Caco-2 (cell line): ENCODE measurements at regions not wholly inside any gene's neighbourhood (a gene's known extent, or its start where the extent isn't known, plus 50 kb on each side); places are given as distances from the start of the nearest gene placed in this dataset.

Experiments used
- BruUV-seq: library from RNA; stranded (reverse); fragments of 400-500 nt; replicated peaks from 2 replicates; lab custom pipeline; 2021; lab: Mats Ljungman, UMichigan
- CTCF ChIA-PET: fragments of 300-600 bp; sonication (Branson Sonifier 250); formaldehyde crosslinking; loops from one replicate; lab custom pipeline; 2022; ENCODE audit warnings: antibody characterized with exemption; lab: Charles Lee
- POLR2A ChIA-PET: fragments of 300-600 bp; sonication (Branson Sonifier 250); formaldehyde crosslinking; loops from one replicate; lab custom pipeline; 2022; ENCODE audit warnings: antibody characterized with exemption; lab: Charles Lee
- DNase-seq, 2 experiments: peaks; one replicate each; pipeline versions ENCODE4 v3.0.0 to v3.0.0-alpha.2; 2020 to 2022
- H3K27me3 ChIP-seq: replicated peaks from 2 replicates; pipeline ENCODE4 v1.6.0; 2011; ENCODE audit warnings: low read length; ENCODE audit not compliant: control insufficient read depth, insufficient read depth
- H3K36me3 ChIP-seq: 2 replicates; pipeline ENCODE4 v1.5.1; 2011; ENCODE audit warnings: low read length; ENCODE audit not compliant: control insufficient read depth, insufficient read depth
- H3K4me1 ChIP-seq: fragments of 250-450 bp; sonication (Bioruptor Pico); 2 replicates; pipeline ENCODE4 v1.5.1; 2020; ENCODE audit warnings: mild to moderate bottlenecking
- H3K4me3 ChIP-seq: 2 replicates; pipeline ENCODE4 v1.5.1; 2011; ENCODE audit warnings: low read depth, mild to moderate bottlenecking, control low read depth, low read length
- H3K9me3 ChIP-seq: fragments of 250-450 bp; sonication (Bioruptor Pico); 2 replicates; pipeline ENCODE4 v1.5.1; 2020; ENCODE audit warnings: mild to moderate bottlenecking, moderate library complexity
- H3K27ac Mint-ChIP-seq: one replicate; pipeline ENCODE4 v1.8.0; 2022; ENCODE audit warnings: mixed read lengths; ENCODE audit not compliant: unreplicated experiment
- H3K27me3 Mint-ChIP-seq: one replicate; pipeline ENCODE4 v1.8.0; 2022; ENCODE audit warnings: mixed read lengths; ENCODE audit not compliant: insufficient read depth, unreplicated experiment
- H3K36me3 Mint-ChIP-seq: one replicate; pipeline ENCODE4 v1.8.0; 2022; ENCODE audit warnings: mild to moderate bottlenecking, mixed read lengths; ENCODE audit not compliant: insufficient read depth, unreplicated experiment
- H3K4me1 Mint-ChIP-seq: one replicate; pipeline ENCODE4 v1.8.0; 2022; ENCODE audit warnings: low read depth, mixed read lengths; ENCODE audit not compliant: unreplicated experiment
- H3K4me3 Mint-ChIP-seq: one replicate; pipeline ENCODE4 v1.8.0; 2022; ENCODE audit warnings: mild to moderate bottlenecking, moderate library complexity, mixed read lengths; ENCODE audit not compliant: unreplicated experiment
- H3K9me3 Mint-ChIP-seq: one replicate; pipeline ENCODE4 v1.8.0; 2022; ENCODE audit warnings: mixed read lengths; ENCODE audit not compliant: unreplicated experiment
- intact Hi-C: fragments of 100-400 bp; cut with micrococcal nuclease; formaldehyde crosslinking; loops from one replicate; pipeline ENCODE4 v1.10.0; 2022; ENCODE audit not compliant: unreplicated experiment
- TF ChIP-seq, protein P1 (sequence below), 2 experiments: fragments of 200-600 bp in 1 of 2; IDR thresholded peaks; 1 replicate in 1 of 2; 2 replicates in 1 of 2; pipeline versions ENCODE4 v1.5.1 to v1.8.0; 2011 to 2022; ENCODE audit warnings: antibody characterized with exemption in 1 of 2, control low read depth in 1 of 2, inconsistent platforms in 1 of 2, low read depth in 1 of 2, low read length in 1 of 2, mild to moderate bottlenecking in 1 of 2, moderate library complexity in 1 of 2; ENCODE audit not compliant: insufficient read depth in 1 of 2, severe bottlenecking in 1 of 2, unreplicated experiment in 1 of 2

DNA sequence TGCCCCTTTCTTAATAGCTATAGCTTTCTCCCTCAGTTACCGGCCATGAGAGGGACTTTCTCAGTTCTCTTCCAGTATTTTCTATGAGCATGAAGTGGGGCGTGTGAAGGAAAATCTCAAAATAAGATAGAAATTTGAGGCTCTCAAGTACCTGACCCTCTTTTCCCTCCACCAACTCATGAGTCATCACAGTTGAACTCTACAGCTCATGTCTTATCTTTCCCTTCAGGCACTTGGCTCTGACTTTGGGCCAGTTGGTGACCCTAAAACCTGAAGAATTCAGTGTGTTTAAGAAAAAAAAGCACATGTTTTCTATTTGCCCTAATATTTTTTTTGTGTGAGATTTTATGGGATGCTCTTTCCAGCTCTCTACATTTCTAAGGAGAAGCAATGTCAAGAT lies 896.7 kb upstream of the ZEB2 start:
- H3K4me1 ChIP-seq, result no peaks in the 10 kb centered on the region
- ChIA-PET POLR2A (no interaction called here), CTCF (no interaction called here)
- Mint-ChIP-seq H3K27me3 (no peaks in the 10 kb centered on the region), H3K4me1 (no peaks in the 10 kb centered on the region), H3K27ac (no peak overlapping the region), H3K36me3 (no peaks in the 10 kb centered on the region), H3K9me3 (peaks cover 6% of the 10 kb centered on the region), H3K4me3 (no peak overlapping the region)
- no peaks in the 10 kb centered on the region for H3K36me3 ChIP-seq
- no peaks in the 10 kb centered on the region for H3K27me3 ChIP-seq
- H3K9me3 ChIP-seq, result no peaks in the 10 kb centered on the region
- no peak for DNase-seq
- no TSS peak for BruUV-seq
- TF ChIP-seq, protein P1, sequence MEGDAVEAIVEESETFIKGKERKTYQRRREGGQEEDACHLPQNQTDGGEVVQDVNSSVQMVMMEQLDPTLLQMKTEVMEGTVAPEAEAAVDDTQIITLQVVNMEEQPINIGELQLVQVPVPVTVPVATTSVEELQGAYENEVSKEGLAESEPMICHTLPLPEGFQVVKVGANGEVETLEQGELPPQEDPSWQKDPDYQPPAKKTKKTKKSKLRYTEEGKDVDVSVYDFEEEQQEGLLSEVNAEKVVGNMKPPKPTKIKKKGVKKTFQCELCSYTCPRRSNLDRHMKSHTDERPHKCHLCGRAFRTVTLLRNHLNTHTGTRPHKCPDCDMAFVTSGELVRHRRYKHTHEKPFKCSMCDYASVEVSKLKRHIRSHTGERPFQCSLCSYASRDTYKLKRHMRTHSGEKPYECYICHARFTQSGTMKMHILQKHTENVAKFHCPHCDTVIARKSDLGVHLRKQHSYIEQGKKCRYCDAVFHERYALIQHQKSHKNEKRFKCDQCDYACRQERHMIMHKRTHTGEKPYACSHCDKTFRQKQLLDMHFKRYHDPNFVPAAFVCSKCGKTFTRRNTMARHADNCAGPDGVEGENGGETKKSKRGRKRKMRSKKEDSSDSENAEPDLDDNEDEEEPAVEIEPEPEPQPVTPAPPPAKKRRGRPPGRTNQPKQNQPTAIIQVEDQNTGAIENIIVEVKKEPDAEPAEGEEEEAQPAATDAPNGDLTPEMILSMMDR (IDR thresholded peaks at IDR 0.05; ENCODE audit: insufficient read depth in 1 of 2, low read depth in 1 of 2, low read length in 1 of 2, severe bottlenecking in 1 of 2, unreplicated experiment in 1 of 2), result no peak
- no peak overlapping the region for H3K4me3 ChIP-seq
- intact Hi-C loops, result no loop called here

- Mint-ChIP-seq H3K36me3 (no peaks in the 10 kb centered on the region), H3K4me1 (no peaks in the 10 kb centered on the region), H3K4me3 (no peak overlapping the region), H3K27me3 (no peaks in the 10 kb centered on the region), H3K9me3 (no peaks in the 10 kb centered on the region), H3K27ac (no peak overlapping the region)
- ChIA-PET POLR2A (no interaction called here), CTCF (no interaction called here)
- Histone ChIP-seq H3K9me3 (no peaks in the 10 kb centered on the region), H3K36me3 (no peaks in the 10 kb centered on the region), H3K27me3 (no peaks in the 10 kb centered on the region), H3K4me3 (no peak overlapping the region), H3K4me1 (no peaks in the 10 kb centered on the region)
- no TSS peak for BruUV-seq
- TF ChIP-seq, protein P1 (IDR thresholded peaks at IDR 0.05; ENCODE audit: insufficient read depth in 1 of 2, low read depth in 1 of 2, low read length in 1 of 2, severe bottlenecking in 1 of 2, unreplicated experiment in 1 of 2), result no peak
- no peak for DNase-seq
- intact Hi-C loops, result no loop called here
These were observed 895.2 kb upstream of the ZEB2 start for GRCh38 chr2:145415151-145415550.

GRCh38 chr2:145413261-145414030 lies 893.5 kb upstream of the ZEB2 start:
- Mint-ChIP-seq H3K9me3 (no peaks in the 10 kb centered on the region), H3K27ac (no peak overlapping the region), H3K4me1 (no peaks in the 10 kb centered on the region), H3K36me3 (no peaks in the 10 kb centered on the region), H3K4me3 (no peak overlapping the region), H3K27me3 (no peaks in the 10 kb centered on the region)
- BruUV-seq, result no TSS peak
- TF ChIP-seq, protein P1 (IDR thresholded peaks at IDR 0.05; ENCODE audit: insufficient read depth in 1 of 2, low read depth in 1 of 2, low read length in 1 of 2, severe bottlenecking in 1 of 2, unreplicated experiment in 1 of 2), result no peak
- DNase-seq, result no peak
- H3K4me1 ChIP-seq, result no peaks in the 10 kb centered on the region
- H3K9me3 ChIP-seq, result no peaks in the 10 kb centered on the region
- H3K4me3 ChIP-seq, result no peak overlapping the region
- POLR2A ChIA-PET, result no interaction called here
- CTCF ChIA-PET, result no interaction called here
- H3K27me3 ChIP-seq, result no peaks in the 10 kb centered on the region
- H3K36me3 ChIP-seq, result no peaks in the 10 kb centered on the region
- intact Hi-C loops, result no loop called here
